Caco-2 (cell line): ENCODE measurements at regions not wholly inside any gene's neighbourhood (a gene's known extent, or its start where the extent isn't known, plus 50 kb on each side); places are given as distances from the start of the nearest gene placed in this dataset.

Experiments used
- BruUV-seq: library from RNA; stranded (reverse); fragments of 400-500 nt; replicated peaks from 2 replicates; lab custom pipeline; 2021; lab: Mats Ljungman, UMichigan
- CTCF ChIA-PET: fragments of 300-600 bp; sonication (Branson Sonifier 250); formaldehyde crosslinking; loops from one replicate; lab custom pipeline; 2022; ENCODE audit warnings: antibody characterized with exemption; lab: Charles Lee
- POLR2A ChIA-PET: fragments of 300-600 bp; sonication (Branson Sonifier 250); formaldehyde crosslinking; loops from one replicate; lab custom pipeline; 2022; ENCODE audit warnings: antibody characterized with exemption; lab: Charles Lee
- DNase-seq, 2 experiments: peaks; one replicate each; pipeline versions ENCODE4 v3.0.0 to v3.0.0-alpha.2; 2020 to 2022
- H3K27me3 ChIP-seq: replicated peaks from 2 replicates; pipeline ENCODE4 v1.6.0; 2011; ENCODE audit warnings: low read length; ENCODE audit not compliant: control insufficient read depth, insufficient read depth
- H3K36me3 ChIP-seq: 2 replicates; pipeline ENCODE4 v1.5.1; 2011; ENCODE audit warnings: low read length; ENCODE audit not compliant: control insufficient read depth, insufficient read depth
- H3K4me1 ChIP-seq: fragments of 250-450 bp; sonication (Bioruptor Pico); 2 replicates; pipeline ENCODE4 v1.5.1; 2020; ENCODE audit warnings: mild to moderate bottlenecking
- H3K4me3 ChIP-seq: 2 replicates; pipeline ENCODE4 v1.5.1; 2011; ENCODE audit warnings: low read depth, mild to moderate bottlenecking, control low read depth, low read length
- H3K9me3 ChIP-seq: fragments of 250-450 bp; sonication (Bioruptor Pico); 2 replicates; pipeline ENCODE4 v1.5.1; 2020; ENCODE audit warnings: mild to moderate bottlenecking, moderate library complexity
- H3K27ac Mint-ChIP-seq: one replicate; pipeline ENCODE4 v1.8.0; 2022; ENCODE audit warnings: mixed read lengths; ENCODE audit not compliant: unreplicated experiment
- H3K27me3 Mint-ChIP-seq: one replicate; pipeline ENCODE4 v1.8.0; 2022; ENCODE audit warnings: mixed read lengths; ENCODE audit not compliant: insufficient read depth, unreplicated experiment
- H3K36me3 Mint-ChIP-seq: one replicate; pipeline ENCODE4 v1.8.0; 2022; ENCODE audit warnings: mild to moderate bottlenecking, mixed read lengths; ENCODE audit not compliant: insufficient read depth, unreplicated experiment
- H3K4me1 Mint-ChIP-seq: one replicate; pipeline ENCODE4 v1.8.0; 2022; ENCODE audit warnings: low read depth, mixed read lengths; ENCODE audit not compliant: unreplicated experiment
- H3K4me3 Mint-ChIP-seq: one replicate; pipeline ENCODE4 v1.8.0; 2022; ENCODE audit warnings: mild to moderate bottlenecking, moderate library complexity, mixed read lengths; ENCODE audit not compliant: unreplicated experiment
- H3K9me3 Mint-ChIP-seq: one replicate; pipeline ENCODE4 v1.8.0; 2022; ENCODE audit warnings: mixed read lengths; ENCODE audit not compliant: unreplicated experiment
- CTCF ChIP-seq, 2 experiments: fragments of 200-600 bp in 1 of 2; IDR thresholded peaks; 1 replicate in 1 of 2; 2 replicates in 1 of 2; pipeline versions ENCODE4 v1.5.1 to v1.8.0; 2011 to 2022; ENCODE audit warnings: antibody characterized with exemption in 1 of 2, control low read depth in 1 of 2, inconsistent platforms in 1 of 2, low read depth in 1 of 2, low read length in 1 of 2, mild to moderate bottlenecking in 1 of 2, moderate library complexity in 1 of 2; ENCODE audit not compliant: insufficient read depth in 1 of 2, severe bottlenecking in 1 of 2, unreplicated experiment in 1 of 2
- intact Hi-C: fragments of 100-400 bp; cut with micrococcal nuclease; formaldehyde crosslinking; loops from one replicate; pipeline ENCODE4 v1.10.0; 2022; ENCODE audit not compliant: unreplicated experiment

DNA sequence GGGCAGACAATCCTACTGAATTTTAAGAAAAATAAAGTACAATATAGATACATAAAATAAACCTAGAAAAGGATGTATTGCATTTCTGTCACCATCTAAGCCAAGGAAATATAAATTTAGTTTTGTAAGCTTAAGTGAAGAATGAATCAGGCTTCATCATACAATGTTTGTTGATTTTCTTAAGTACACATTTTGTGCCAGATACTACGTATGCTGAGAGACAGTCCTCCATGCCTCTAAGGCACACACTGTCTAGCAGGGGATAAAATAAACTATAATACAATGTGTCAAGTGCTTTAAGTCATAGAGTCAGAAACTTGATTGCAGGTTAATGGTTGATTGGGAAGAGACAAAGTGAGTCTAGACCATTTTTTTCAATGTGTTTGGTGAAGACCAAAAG lies 465.7 kb downstream of the TBC1D4 start:
- H3K27me3 ChIP-seq, result no peaks in the 10 kb centered on the region
- Mint-ChIP-seq H3K27me3 (peaks cover 6% of the 10 kb centered on the region), H3K4me3 (no peak overlapping the region), H3K27ac (no peak overlapping the region), H3K4me1 (no peaks in the 10 kb centered on the region), H3K9me3 (no peaks in the 10 kb centered on the region), H3K36me3 (no peaks in the 10 kb centered on the region)
- CTCF ChIA-PET, result no interaction called here
- BruUV-seq, result no TSS peak
- H3K4me3 ChIP-seq, result no peak overlapping the region
- no peaks in the 10 kb centered on the region for H3K36me3 ChIP-seq
- H3K9me3 ChIP-seq, result no peaks in the 10 kb centered on the region
- POLR2A ChIA-PET, result no interaction called here
- DNase-seq, result no peak
- TF ChIP-seq CTCF (IDR thresholded peaks at IDR 0.05; ENCODE audit: insufficient read depth in 1 of 2, low read depth in 1 of 2, low read length in 1 of 2, severe bottlenecking in 1 of 2, unreplicated experiment in 1 of 2), result no peak
- no peaks in the 10 kb centered on the region for H3K4me1 ChIP-seq
- intact Hi-C loops, result no loop called here

DNA sequence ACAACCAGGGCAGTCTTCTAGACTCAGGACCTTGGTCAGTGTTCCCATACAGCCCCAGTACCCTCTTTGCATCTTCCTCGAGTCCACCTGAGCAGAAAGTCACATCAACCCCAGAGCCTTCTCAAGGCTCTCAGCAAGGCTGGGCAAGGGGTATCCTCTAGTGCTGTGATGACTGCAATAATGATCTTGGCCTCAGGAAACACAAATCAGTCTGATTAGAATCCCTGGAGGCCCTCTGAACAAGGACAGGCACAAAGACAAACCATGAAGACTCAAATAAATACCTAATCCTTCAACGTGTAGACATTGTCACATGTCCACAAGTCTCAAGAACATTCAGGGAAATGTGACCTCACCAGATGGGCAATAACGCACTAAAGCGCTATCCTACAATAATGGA lies 468.2 kb downstream of the TBC1D4 start:
- Mint-ChIP-seq H3K27me3 (peaks cover 6% of the 10 kb centered on the region), H3K9me3 (no peaks in the 10 kb centered on the region), H3K4me1 (no peaks in the 10 kb centered on the region), H3K27ac (no peak overlapping the region), H3K36me3 (no peaks in the 10 kb centered on the region), H3K4me3 (no peak overlapping the region)
- Histone ChIP-seq H3K27me3 (no peaks in the 10 kb centered on the region), H3K36me3 (no peaks in the 10 kb centered on the region), H3K9me3 (no peaks in the 10 kb centered on the region), H3K4me3 (no peak overlapping the region), H3K4me1 (no peaks in the 10 kb centered on the region)
- no peak for TF ChIP-seq CTCF (IDR thresholded peaks at IDR 0.05; ENCODE audit: insufficient read depth in 1 of 2, low read depth in 1 of 2, low read length in 1 of 2, severe bottlenecking in 1 of 2, unreplicated experiment in 1 of 2)
- CTCF ChIA-PET, result interaction anchor here (0.5 kb wide), 1 partner anchor 219 kb away, joined by 3 read pairs; no protein-coding TSS in a partner anchor
- no TSS peak for BruUV-seq
- POLR2A ChIA-PET, result no interaction called here
- intact Hi-C loops, result no loop called here
- no peak for DNase-seq

GRCh38 chr13:75010941-75011340 lies 471.0 kb downstream of the TBC1D4 start:
- Mint-ChIP-seq H3K4me3 (no peak overlapping the region), H3K9me3 (no peaks in the 10 kb centered on the region), H3K4me1 (no peaks in the 10 kb centered on the region), H3K27ac (no peak overlapping the region), H3K27me3 (peaks cover 7% of the 10 kb centered on the region), H3K36me3 (no peaks in the 10 kb centered on the region)
- DNase-seq, result no peak
- CTCF ChIA-PET, result no interaction called here
- no peaks in the 10 kb centered on the region for H3K27me3 ChIP-seq
- no peak overlapping the region for H3K4me3 ChIP-seq
- POLR2A ChIA-PET, result no interaction called here
- H3K4me1 ChIP-seq, result no peaks in the 10 kb centered on the region
- no peaks in the 10 kb centered on the region for H3K9me3 ChIP-seq
- no peak for TF ChIP-seq CTCF (IDR thresholded peaks at IDR 0.05; ENCODE audit: insufficient read depth in 1 of 2, low read depth in 1 of 2, low read length in 1 of 2, severe bottlenecking in 1 of 2, unreplicated experiment in 1 of 2)
- intact Hi-C loops, result no loop called here
- no TSS peak for BruUV-seq
- H3K36me3 ChIP-seq, result no peaks in the 10 kb centered on the region
